Upper lobe of right lung (tissue), 1 donor: ENCODE measurements at regions not wholly inside any gene's neighbourhood (a gene's known extent, or its start where the extent isn't known, plus 50 kb on each side); places are given as distances from the start of the nearest gene placed in this dataset.

Source experiments
- ATAC-seq: fragments of 200-7000 bp; cut with Tn5 transposase; one replicate; pipeline ENCODE4 v1.9.1; 2020; ENCODE audit warnings: mild to moderate bottlenecking, moderate library complexity
- DNase-seq: peaks from one replicate; pipeline ENCODE4 v3.0.0-alpha.2; 2020
- H3K27ac ChIP-seq: fragments of 200-600 bp; one replicate; pipeline ENCODE4 v1.8.0; 2022
- H3K27me3 ChIP-seq: fragments of 200-600 bp; one replicate; pipeline ENCODE4 v1.8.0; 2022; ENCODE audit warnings: mild to moderate bottlenecking
- H3K36me3 ChIP-seq: fragments of 200-600 bp; one replicate; pipeline ENCODE4 v1.8.0; 2022
- H3K4me1 ChIP-seq: fragments of 200-600 bp; one replicate; pipeline ENCODE4 v1.8.0; 2022
- H3K4me3 ChIP-seq: fragments of 200-600 bp; one replicate; pipeline ENCODE4 v1.8.0; 2022; ENCODE audit warnings: mild to moderate bottlenecking
- H3K9me3 ChIP-seq: fragments of 200-600 bp; one replicate; pipeline ENCODE4 v1.8.0; 2022
- CTCF ChIP-seq: fragments of 200-600 bp; IDR thresholded peaks from one replicate; pipeline ENCODE4 v1.8.0; 2022; ENCODE audit warnings: antibody characterized with exemption
- intact Hi-C: fragments of 100-400 bp; cut with DNase I; formaldehyde crosslinking; loops from one replicate; pipeline ENCODE4 v1.11.0; 2022
- donor health status: DM: no; HTN: yes; CAD: no; lungs with severe emphysema.

GRCh38 chr2:239809391-239809790, 215.8 kb downstream of the NDUFA10 start:
- H3K36me3 ChIP-seq: no peaks in the 10 kb centered on the region
- no peak for ATAC-seq
- no peak for TF ChIP-seq CTCF
- intact Hi-C loops: no loop called here
- H3K9me3 ChIP-seq: no peaks in the 10 kb centered on the region
- peak; percentile 44 for DNase-seq
- H3K4me3 ChIP-seq: no peak overlapping the region
- H3K4me1 ChIP-seq: peaks cover 14% of the 10 kb centered on the region
- no peaks in the 10 kb centered on the region for H3K27me3 ChIP-seq
- no peak overlapping the region for H3K27ac ChIP-seq

GRCh38 chr2:239807568-239807967, 217.6 kb downstream of the NDUFA10 start:
- DNase-seq: no peak
- H3K36me3 ChIP-seq: no peaks in the 10 kb centered on the region
- intact Hi-C loops: no loop called here
- no peak for TF ChIP-seq CTCF
- no peak overlapping the region for H3K4me3 ChIP-seq
- no peaks in the 10 kb centered on the region for H3K9me3 ChIP-seq
- no peak overlapping the region for H3K27ac ChIP-seq
- no peaks in the 10 kb centered on the region for H3K27me3 ChIP-seq
- no peaks in the 10 kb centered on the region for H3K4me1 ChIP-seq
- ATAC-seq: no peak

- no peak overlapping the region for H3K27ac ChIP-seq
- no peak overlapping the region for H3K4me3 ChIP-seq
- ATAC-seq (no peak), DNase-seq (no peak)
- TF ChIP-seq CTCF: no peak
- H3K27me3 ChIP-seq: no peaks in the 10 kb centered on the region
- no peaks in the 10 kb centered on the region for H3K4me1 ChIP-seq
- no peaks in the 10 kb centered on the region for H3K36me3 ChIP-seq
- no peaks in the 10 kb centered on the region for H3K9me3 ChIP-seq
- intact Hi-C loops: no loop called here
These were observed 218.2 kb downstream of the NDUFA10 start for GRCh38 chr2:239806758-239807434.

- Histone ChIP-seq H3K27me3 (no peaks in the 10 kb centered on the region), H3K9me3 (no peaks in the 10 kb centered on the region), H3K4me3 (no peak overlapping the region), H3K4me1 (no peaks in the 10 kb centered on the region), H3K36me3 (no peaks in the 10 kb centered on the region), H3K27ac (no peak overlapping the region)
- ATAC-seq (no peak), DNase-seq (no peak)
- intact Hi-C loops: no loop called here
- no peak for TF ChIP-seq CTCF
These were observed 218.9 kb downstream of the NDUFA10 start for GRCh38 chr2:239806276-239806675.

- no peak overlapping the region for H3K4me3 ChIP-seq
- H3K27me3 ChIP-seq: no peaks in the 10 kb centered on the region
- no peak overlapping the region for H3K27ac ChIP-seq
- intact Hi-C loops: no loop called here
- H3K9me3 ChIP-seq: no peaks in the 10 kb centered on the region
- no peaks in the 10 kb centered on the region for H3K36me3 ChIP-seq
- DNase-seq (no peak), ATAC-seq (no peak)
- no peaks in the 10 kb centered on the region for H3K4me1 ChIP-seq
- TF ChIP-seq CTCF: no peak
These were observed 219.7 kb downstream of the NDUFA10 start for GRCh38 chr2:239805414-239805813.

- H3K36me3 ChIP-seq: no peaks in the 10 kb centered on the region
- H3K27me3 ChIP-seq: no peaks in the 10 kb centered on the region
- TF ChIP-seq CTCF: no peak
- H3K4me1 ChIP-seq: no peaks in the 10 kb centered on the region
- H3K4me3 ChIP-seq: no peak overlapping the region
- intact Hi-C loops: no loop called here
- H3K9me3 ChIP-seq: no peaks in the 10 kb centered on the region
- DNase-seq (peak; percentile 48), ATAC-seq (no peak)
- no peak overlapping the region for H3K27ac ChIP-seq
These were observed 220.2 kb downstream of the NDUFA10 start for GRCh38 chr2:239805043-239805329.
